ENCODE measurements at regions not wholly inside any gene's neighbourhood (a gene's known extent, or its start where the extent isn't known, plus 50 kb on each side); places are given as distances from the start of the nearest gene placed in this dataset.
A peak's percentile ranks its signal among the peaks of the same experiment; 100 is the strongest.

DNA sequence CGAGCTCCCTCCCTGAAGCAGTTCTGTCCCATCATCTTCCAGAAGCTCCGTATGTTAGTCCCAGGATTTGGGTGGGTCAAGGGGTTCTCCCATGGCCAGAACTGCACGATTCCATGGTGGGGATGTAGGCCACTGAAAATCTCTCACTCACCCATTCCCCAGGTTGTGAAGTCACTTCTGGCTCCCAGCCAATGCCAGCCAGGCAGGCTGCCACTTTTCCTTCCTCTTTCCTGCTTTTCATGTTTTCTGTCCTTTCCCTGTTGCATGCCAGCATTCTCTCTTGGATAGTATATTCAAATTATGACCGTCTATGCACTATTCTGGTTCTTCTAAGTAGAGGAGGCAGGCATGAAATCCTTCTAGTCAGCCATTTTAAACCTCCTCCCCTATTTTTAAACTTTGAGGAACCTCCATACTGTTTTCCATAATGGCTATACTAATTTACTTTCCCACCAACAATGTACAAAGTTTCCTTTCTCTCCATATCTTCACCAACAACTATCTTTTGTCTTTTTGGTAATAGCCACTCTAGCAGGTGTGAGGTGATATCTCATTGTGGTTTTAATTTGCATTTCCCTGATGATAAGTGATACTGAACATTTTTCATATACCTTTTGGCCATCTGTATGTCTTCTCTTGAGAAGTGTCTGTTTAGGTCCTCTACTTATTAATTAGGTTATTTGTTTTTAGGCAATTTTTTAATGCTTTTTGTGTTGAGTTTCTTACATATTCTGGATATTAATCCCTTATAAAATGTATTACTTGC is 182.1 kb upstream of the TET2 start:
- DNase-seq (ENCODE audit: low read depth in 2 of 2): no peak

GRCh38 chr4:104966349-104967033 is 180.2 kb upstream of the TET2 start:
- peak; percentile 2 to 17 for DNase-seq (ENCODE audit: low read depth in 2 of 2)

GRCh38 chr4:104967034-104967401 is 179.7 kb upstream of the TET2 start:
- no peak for DNase-seq (ENCODE audit: low read depth in 2 of 2)

DNA sequence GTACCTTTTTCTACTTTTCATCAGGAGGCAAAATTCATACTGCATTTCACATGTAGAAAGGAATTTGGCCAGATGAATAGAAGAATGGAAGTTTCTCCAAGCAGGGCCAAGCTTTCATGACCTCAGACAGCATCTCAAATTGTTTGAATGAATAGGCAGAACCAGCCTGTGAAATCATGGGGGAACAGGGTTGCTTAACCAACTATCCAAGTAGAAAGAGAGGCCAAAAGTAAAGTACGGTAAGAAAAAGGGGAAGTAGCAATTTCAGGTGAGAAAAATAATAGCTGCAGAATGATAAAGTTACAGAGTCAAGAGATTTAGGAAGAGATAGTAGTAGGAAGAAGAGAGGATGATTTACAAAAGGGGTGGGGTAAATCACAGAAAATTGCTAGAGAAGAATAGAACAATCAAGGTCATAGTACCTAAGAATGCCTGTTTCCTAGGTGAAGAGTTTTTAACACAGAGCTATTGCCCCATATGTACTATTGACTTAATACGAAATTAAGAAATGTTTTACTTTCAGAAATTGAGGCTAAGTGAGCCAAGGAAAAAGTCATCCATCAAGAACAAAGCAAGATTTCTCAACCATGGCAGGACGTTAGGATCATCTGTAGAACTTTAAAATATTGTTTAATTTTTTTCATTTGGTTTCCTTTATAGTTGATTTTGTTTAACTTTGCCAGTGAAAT is 177.1 kb upstream of the TET2 start:
- no peak for DNase-seq (ENCODE audit: low read depth in 2 of 2)

GRCh38 chr4:104971462-104971861 is 175.2 kb upstream of the TET2 start:
- DNase-seq (ENCODE audit: low read depth in 2 of 2): no peak

DNA sequence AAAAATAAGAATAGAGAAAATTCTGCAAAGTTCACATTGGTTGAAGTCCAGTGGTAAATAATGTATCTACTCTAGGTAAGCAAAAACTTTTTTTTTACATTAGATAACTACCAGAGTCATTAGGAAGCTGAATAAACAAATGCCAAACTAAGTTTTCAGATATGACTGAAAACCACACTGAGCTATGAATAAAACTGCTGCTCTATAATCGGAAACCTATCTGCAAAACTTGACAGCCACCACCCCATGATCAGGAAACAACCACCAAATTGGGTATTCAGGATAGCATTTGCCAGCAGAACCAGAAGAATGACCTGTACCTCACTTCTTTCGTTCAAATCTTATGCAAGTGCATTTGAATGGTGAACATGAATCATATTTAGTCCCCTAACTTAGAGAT is 173.0 kb upstream of the TET2 start:
- no peak for DNase-seq (ENCODE audit: low read depth in 2 of 2)

DNA sequence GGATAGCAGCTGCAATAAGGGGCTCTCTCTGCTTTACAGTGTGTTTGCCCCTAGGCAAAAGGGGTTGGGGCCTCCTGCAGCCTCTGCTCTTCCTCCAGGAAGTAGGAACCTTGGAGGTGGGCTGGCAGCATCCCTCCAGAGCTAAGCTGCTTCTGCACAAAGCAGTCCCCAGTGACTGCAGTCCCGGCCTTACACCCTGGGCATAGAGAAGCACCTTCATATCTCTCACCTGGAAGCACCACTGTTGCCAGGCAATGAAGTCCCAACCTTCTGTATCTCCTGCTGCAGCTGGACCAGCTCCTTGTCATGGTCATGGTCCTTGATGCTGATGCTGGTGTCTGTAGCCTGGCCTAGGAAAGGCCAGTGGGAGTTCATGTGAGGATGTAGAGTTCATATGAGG is 171.1 kb upstream of the TET2 start:
- DNase-seq (ENCODE audit: low read depth in 2 of 2): no peak

DNA sequence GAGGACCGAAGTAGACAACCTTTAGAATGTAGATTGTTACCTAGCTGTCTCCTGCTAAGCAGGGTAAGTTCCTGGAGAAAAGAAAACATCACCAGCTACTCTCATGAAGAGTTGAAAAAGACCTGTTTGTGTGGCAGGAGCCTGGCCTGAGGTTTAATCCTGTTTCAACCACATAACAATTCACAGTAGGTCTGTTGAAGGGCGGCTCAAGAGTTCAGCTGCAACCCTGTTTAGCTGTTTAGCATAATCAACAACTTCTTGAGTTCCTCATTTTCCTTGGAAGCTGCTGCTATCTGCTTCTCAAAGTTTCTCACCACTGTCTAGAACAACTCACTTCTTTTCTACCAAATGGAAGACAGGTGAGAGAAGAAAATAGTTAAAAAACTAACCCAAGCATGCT is 170.4 kb upstream of the TET2 start:
- DNase-seq (ENCODE audit: low read depth in 2 of 2): no peak

DNA sequence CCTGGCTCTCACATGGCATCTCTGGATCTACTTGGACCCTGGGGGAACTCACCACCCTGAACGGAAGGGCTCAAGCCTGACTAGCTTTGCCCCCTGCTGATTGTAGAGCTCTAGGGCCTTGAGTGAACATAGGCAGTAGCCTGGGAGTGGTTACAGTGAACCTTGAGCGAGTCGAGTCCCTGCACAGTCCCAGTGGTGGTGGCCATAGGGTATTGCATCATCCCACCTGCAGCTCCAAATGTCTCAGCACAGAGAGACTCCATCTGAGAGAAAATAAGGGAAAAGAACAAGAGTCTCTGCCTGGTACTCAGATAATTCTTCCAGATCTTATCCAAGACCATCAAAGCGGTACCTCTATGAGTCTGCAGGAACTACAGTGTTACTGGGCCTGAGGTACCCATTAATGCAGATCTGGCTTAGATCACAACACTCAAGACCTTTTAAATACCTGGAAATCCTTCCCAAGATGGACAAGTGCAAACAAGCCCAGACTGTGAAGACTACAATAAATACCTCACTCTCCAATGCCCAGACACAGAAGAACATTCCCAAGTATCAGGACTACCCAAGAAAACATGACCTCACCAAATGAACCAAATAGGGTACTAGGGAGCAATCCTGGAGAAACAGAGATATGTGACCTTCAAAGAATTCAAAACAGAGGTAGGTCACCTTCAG is 167.5 kb upstream of the TET2 start:
- DNase-seq (ENCODE audit: low read depth in 2 of 2): no peak

DNA sequence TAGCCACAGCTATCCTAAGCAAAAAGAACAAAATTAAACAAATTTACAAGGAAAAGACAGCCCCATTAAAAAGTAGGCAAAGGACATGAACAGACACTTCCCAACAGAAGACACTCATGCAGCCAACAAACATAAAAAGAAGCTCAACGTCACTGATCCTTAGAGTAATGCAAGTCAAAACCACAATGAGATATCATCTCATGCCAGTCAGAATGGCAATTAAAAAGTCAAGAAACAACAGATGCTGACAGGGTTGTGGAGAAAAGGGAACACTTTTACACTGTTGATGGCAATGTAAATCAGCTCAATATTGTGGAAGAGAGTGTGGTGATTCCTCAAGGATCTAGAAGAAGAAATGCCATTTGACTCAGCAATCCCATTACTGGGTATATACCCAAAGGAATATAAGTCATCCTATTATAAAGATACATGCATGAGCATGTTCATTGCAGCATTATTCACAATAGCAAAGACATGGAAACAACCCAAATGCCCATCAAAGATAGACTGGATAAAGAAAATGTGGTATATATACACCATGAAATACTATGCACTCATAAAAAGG is 163.0 kb upstream of the TET2 start:
- DNase-seq (ENCODE audit: low read depth in 2 of 2): no peak

DNA sequence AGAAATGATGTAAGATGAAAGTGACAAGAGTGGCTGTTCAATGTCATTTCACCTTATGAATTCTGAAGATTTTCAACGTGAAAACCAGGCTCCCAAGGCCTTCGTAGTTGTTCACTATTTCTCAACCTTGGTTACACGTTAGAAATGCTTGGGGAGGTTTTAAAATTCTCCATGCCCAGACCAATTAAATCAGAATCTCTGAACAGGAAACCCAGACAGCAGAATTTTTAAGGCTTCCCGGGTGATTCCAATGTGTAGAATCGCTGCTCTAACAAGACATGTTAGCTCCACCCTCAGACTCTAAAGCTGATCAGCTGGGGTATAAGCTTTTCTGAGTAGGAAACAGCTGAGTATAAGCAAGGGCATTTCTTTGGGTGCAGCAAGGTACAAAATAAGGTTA is 160.4 kb upstream of the TET2 start:
- DNase-seq (ENCODE audit: low read depth in 2 of 2): no peak

- DNase-seq (ENCODE audit: low read depth in 2 of 2): no peak
Measured at GRCh38 chr4:104989371-104989770, 157.3 kb upstream of the TET2 start.

- DNase-seq (ENCODE audit: low read depth in 2 of 2): no peak
Measured at GRCh38 chr4:105002278-105002677, 144.4 kb upstream of the TET2 start.

DNA sequence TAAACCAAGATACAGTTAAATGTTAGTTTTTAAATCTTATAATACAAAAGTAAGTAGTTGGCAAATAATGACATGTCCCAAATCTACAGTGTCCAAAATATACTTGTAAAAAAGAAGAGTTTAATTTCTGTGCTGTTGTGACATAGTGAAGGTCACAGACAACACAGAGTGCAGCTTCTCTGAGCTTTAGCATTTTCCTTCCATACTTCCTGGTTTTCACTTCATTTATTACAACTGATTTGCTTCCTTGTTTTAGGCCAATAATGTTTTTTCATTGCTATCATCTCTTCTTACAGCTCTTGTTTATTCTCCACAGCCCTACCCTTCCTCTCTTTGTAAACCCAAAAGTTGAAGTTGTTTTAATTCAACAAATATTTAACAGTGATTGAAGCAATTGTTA is 132.4 kb upstream of the TET2 start:
- DNase-seq (ENCODE audit: low read depth in 2 of 2): no peak

DNA sequence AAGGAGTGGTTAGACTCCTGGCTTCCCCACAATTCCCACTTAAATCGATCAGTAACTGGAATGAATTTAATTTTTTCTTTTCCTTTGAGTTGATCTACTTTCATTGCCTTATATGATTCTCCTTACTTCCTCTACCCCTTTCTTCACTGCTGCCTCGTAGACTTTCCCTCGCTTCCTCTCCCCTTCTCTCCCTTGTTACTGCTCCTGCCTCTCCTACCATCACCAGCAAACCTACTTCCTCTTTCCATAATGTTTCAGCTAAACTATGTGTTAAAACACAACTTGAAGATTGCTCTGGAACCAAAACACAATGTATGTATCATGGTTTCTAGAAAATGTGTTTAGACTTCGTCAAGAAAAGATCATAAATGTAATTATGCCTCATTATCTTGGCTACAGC is 132.0 kb upstream of the TET2 start:
- DNase-seq (ENCODE audit: low read depth in 2 of 2): no peak

DNA sequence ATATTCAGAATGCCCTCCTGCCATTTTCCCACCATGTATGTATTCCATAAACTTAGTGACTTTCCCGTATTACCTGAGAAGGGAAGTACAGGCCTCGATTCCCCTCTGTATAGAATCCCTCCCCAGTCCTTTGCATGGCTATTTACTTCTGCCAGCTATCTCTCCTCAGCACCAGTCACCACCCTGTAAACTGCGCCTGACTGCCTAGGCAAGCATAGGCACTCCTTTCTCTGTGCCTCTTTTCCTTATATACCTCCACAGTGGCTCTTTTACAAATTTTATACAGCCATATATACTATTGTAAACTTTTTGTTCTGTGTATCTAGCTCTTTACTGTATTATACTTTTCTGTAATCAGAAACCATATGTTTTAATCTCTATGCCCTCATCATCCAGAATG is 130.9 kb upstream of the TET2 start:
- DNase-seq (ENCODE audit: low read depth in 2 of 2): no peak

- DNase-seq (ENCODE audit: low read depth in 2 of 2): no peak
Measured at GRCh38 chr4:105022811-105023667, 123.6 kb upstream of the TET2 start.

GRCh38 chr4:105023668-105024055 is 123.0 kb upstream of the TET2 start:
- no peak for DNase-seq (ENCODE audit: low read depth in 2 of 2)

DNA sequence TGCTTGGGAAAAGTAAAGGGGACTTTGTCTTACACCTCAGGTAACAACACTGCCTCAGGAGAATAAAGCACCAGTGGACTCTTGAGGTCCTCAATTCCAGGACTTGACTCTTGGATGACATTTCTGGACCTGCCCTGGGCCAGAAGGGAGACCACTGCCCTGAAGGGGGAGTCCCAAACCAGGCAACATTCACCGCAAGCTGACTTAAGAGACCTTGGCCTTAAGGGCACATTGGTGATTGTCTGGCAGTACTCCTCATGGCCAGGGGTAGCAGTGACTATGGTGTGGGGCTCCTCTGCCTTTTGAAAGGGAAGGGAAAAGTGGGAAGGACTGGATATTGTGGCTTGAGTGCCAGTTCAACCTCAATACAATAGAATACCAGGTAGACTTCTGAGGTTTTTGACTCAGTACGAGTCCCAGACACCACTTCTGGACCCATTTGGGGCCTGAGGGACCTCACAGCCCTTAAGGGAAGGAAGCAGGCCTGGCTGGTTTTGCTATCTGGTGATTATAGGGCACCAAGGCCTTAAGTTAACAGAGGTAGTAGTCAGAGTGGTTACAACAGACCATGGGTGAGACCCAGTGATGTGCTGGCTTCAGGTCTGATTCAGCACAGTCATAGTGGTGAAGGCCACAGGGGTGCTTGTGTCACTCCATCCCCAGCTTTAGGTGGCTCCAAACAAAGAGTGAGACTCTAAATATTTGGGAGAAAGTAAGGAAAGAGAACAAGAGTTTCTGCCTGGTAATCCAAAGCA is 121.2 kb upstream of the TET2 start:
- DNase-seq (ENCODE audit: low read depth in 2 of 2): no peak

DNA sequence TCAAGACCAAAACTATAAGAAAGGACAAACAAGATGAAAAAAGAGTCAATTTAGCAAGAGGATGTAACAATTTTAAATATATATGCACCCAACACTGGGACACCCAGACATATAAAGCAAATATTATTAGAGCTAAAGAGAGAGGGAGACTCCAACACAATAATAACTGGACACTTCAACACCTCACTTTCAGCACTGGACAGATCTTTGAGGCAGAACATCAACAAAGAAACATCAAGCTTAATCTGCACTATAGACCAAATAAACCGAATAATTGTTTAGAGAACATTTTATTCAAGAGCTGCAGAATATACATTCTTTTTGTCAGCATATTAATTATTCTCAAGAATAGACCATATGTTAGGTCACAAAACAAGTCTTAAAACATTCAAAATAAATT is 109.7 kb upstream of the TET2 start:
- DNase-seq (ENCODE audit: low read depth in 2 of 2): no peak

DNA sequence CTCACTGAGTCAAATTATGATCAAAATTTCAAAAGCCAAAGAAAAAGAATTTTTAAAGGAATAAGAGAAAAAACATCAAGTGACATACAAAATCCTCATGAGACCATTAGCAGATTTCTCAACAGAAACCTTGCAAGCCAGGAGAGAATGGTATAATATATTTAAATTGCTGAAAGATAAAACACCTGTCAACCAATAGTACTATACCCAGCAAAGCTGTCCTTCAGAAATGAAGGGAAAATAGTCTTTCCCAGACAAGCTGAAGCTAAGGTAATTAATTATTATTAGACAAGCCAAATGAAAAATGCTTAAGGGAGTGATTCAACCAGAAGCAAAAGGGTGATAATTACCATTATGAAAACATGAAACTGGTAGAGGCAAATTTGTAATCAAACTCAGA is 104.2 kb upstream of the TET2 start:
- DNase-seq (ENCODE audit: low read depth in 2 of 2): no peak
